OCI-LY1 (cell line): ENCODE measurements at regions not wholly inside any gene's neighbourhood (a gene's known extent, or its start where the extent isn't known, plus 50 kb on each side); places are given as distances from the start of the nearest gene placed in this dataset.

Source experiments
- H2AFZ ChIP-seq: fragments of 200-600 bp; sonication (generic), shearing (Covaris generic); 2 replicates; pipeline ENCODE4 v1.6.0; 2014; ENCODE audit warnings: antibody characterized with exemption, mild to moderate bottlenecking, low read length
- H3F3A ChIP-seq: fragments of 200-600 bp; sonication (generic), shearing (Covaris generic); 2 replicates; pipeline ENCODE4 v1.6.0; 2014; ENCODE audit warnings: mild to moderate bottlenecking, antibody characterized with exemption, low read length, moderate library complexity; ENCODE audit not compliant: insufficient read depth
- H3K27ac ChIP-seq: fragments of 200-600 bp; sonication (generic); 2 replicates; pipeline ENCODE4 v1.5.1; 2014; ENCODE audit warnings: low read length, mixed run types, mild to moderate bottlenecking, low read depth; ENCODE audit not compliant: poor library complexity, severe bottlenecking
- H3K27me3 ChIP-seq: fragments of 200-600 bp; sonication (generic); 2 replicates; pipeline ENCODE4 v1.6.0; 2014; ENCODE audit warnings: antibody characterized with exemption, mild to moderate bottlenecking, low read length, moderate library complexity; ENCODE audit not compliant: insufficient read depth
- H3K36me3 ChIP-seq: fragments of 200-600 bp; sonication (generic); 2 replicates; pipeline ENCODE4 v1.6.1; 2014; ENCODE audit warnings: mild to moderate bottlenecking, antibody characterized with exemption, low read length, moderate library complexity, mixed read lengths; ENCODE audit not compliant: insufficient read depth
- H3K4me1 ChIP-seq: fragments of 200-600 bp; sonication (generic); 2 replicates; pipeline ENCODE4 v1.5.1; 2014; ENCODE audit warnings: mild to moderate bottlenecking, low read length, moderate library complexity; ENCODE audit not compliant: insufficient read depth, severe bottlenecking
- H3K4me2 ChIP-seq: fragments of 200-600 bp; sonication (generic), shearing (Covaris generic); 2 replicates; pipeline ENCODE4 v1.6.1; 2014; ENCODE audit warnings: low read length
- H3K4me3 ChIP-seq: fragments of 200-600 bp; sonication (generic); 2 replicates; pipeline ENCODE4 v1.5.1; 2014; ENCODE audit warnings: low read length, low read depth, mild to moderate bottlenecking, mixed read lengths; ENCODE audit not compliant: poor library complexity, severe bottlenecking
- H3K79me2 ChIP-seq: fragments of 200-600 bp; shearing (Covaris generic); 2 replicates; pipeline ENCODE4 v1.6.1; 2016; ENCODE audit warnings: mixed run types, low read length, mixed read lengths; ENCODE audit not compliant: insufficient read depth
- H3K9ac ChIP-seq: fragments of 200-600 bp; sonication (generic), shearing (Covaris generic); 2 replicates; pipeline ENCODE4 v1.6.1; 2014; ENCODE audit warnings: mild to moderate bottlenecking, low read length, mixed read lengths
- H3K9me2 ChIP-seq: fragments of 200-600 bp; sonication (generic), shearing (Covaris generic); 2 replicates; pipeline ENCODE4 v1.6.1; 2014; ENCODE audit warnings: low read depth, mild to moderate bottlenecking, low read length, mixed read lengths
- H3K9me3 ChIP-seq: fragments of 200-600 bp; shearing (Covaris generic); 2 replicates; pipeline ENCODE4 v1.6.1; 2014; ENCODE audit warnings: low read length, mixed read lengths
- H4K20me1 ChIP-seq: fragments of 200-600 bp; sonication (generic), shearing (Covaris generic); 2 replicates; pipeline ENCODE4 v1.6.0; 2016; ENCODE audit warnings: mild to moderate bottlenecking, low read length; ENCODE audit not compliant: insufficient read depth
- CTCF ChIP-seq: fragments of 200-600 bp; sonication (generic), shearing (Covaris generic); IDR thresholded peaks from 2 replicates; pipeline ENCODE4 v1.5.1; 2017; ENCODE audit warnings: mild to moderate bottlenecking, antibody characterized with exemption, low read length, moderate library complexity, mixed read lengths
- EZH2 ChIP-seq: fragments of 200-600 bp; sonication (generic), shearing (Covaris generic); IDR thresholded peaks from 2 replicates; pipeline ENCODE4 v1.8.0; 2017; ENCODE audit warnings: borderline replicate concordance, mixed run types, mild to moderate bottlenecking, antibody characterized with exemption, low read length, moderate library complexity, mixed read lengths

DNA sequence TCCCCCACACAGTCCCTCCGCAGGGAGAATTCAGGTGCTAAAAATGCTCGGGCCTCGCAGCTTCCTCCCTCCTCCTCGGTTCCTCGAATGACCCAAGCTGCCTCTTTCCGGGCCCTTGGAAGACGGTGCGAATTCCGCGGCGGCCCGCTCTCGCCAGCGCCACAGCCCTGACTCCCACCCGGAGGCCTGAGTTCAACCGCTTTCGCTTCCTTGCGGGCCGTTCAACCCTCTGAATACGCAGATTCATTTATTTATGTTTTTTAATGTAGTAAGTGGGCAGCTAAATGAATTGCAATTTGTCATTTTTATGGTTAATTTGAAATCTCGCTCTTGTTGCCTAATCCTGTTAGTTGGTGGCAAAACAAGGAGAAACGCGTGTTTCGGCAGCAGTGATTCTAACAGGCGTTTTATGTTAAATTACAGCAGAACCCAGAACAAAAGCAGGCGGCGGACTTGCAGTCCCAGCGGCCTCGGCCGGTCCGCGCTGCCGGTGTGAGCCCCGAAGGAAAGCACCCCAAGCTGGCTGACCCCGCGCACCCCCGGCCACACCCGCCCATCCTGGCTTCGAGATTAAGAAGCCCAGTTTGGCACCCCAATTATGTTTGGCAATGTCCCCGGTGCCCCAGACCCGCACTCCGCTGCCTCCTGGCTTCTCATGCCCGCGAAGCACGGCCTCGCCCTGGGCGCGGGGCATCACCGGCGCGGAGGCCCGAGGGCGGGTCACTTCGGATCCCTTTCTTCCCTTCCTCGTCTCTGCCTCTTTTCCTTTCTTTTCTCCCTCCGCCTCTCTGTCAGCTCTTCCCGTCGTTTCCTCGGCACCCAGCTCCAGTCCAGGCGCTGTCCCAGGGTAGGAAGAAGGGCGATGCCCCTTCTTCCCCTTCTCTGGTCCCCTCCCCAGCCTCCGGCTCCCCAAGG lies 75.9 kb downstream of the INSIG1 start:
- H3K4me2 ChIP-seq = no peak overlapping the region
- TF ChIP-seq EZH2 (no peak), CTCF (no peak)
- no peaks in the 10 kb centered on the region for H3K79me2 ChIP-seq
- no peaks in the 10 kb centered on the region; the same call in 1 of the 2 replicates for H3K27me3 ChIP-seq
- no peaks in the 10 kb centered on the region for H3K9me2 ChIP-seq
- no peak overlapping the region for H3K4me3 ChIP-seq
- H2AFZ ChIP-seq = no peak overlapping the region
- no peaks in the 10 kb centered on the region for H3F3A ChIP-seq
- H4K20me1 ChIP-seq = no peaks in the 10 kb centered on the region
- H3K9ac ChIP-seq = no peak overlapping the region
- H3K4me1 ChIP-seq = no peaks in the 10 kb centered on the region
- no peaks in the 10 kb centered on the region for H3K36me3 ChIP-seq
- no peak overlapping the region for H3K27ac ChIP-seq
- no peaks in the 10 kb centered on the region for H3K9me3 ChIP-seq

- no peaks in the 10 kb centered on the region for H3K79me2 ChIP-seq
- TF ChIP-seq CTCF (no peak), EZH2 (no peak)
- H4K20me1 ChIP-seq = no peaks in the 10 kb centered on the region
- no peak overlapping the region for H2AFZ ChIP-seq
- H3K36me3 ChIP-seq = no peaks in the 10 kb centered on the region
- H3K27me3 ChIP-seq = no peaks in the 10 kb centered on the region; the same call in 1 of the 2 replicates
- H3K4me3 ChIP-seq = no peak overlapping the region
- H3F3A ChIP-seq = no peaks in the 10 kb centered on the region
- no peaks in the 10 kb centered on the region for H3K9me2 ChIP-seq
- no peak overlapping the region for H3K27ac ChIP-seq
- H3K9ac ChIP-seq = no peak overlapping the region
- no peak overlapping the region for H3K4me2 ChIP-seq
- no peaks in the 10 kb centered on the region for H3K9me3 ChIP-seq
- no peaks in the 10 kb centered on the region for H3K4me1 ChIP-seq
These were observed 76.9 kb downstream of the INSIG1 start for GRCh38 chr7:155374276-155375252.

DNA sequence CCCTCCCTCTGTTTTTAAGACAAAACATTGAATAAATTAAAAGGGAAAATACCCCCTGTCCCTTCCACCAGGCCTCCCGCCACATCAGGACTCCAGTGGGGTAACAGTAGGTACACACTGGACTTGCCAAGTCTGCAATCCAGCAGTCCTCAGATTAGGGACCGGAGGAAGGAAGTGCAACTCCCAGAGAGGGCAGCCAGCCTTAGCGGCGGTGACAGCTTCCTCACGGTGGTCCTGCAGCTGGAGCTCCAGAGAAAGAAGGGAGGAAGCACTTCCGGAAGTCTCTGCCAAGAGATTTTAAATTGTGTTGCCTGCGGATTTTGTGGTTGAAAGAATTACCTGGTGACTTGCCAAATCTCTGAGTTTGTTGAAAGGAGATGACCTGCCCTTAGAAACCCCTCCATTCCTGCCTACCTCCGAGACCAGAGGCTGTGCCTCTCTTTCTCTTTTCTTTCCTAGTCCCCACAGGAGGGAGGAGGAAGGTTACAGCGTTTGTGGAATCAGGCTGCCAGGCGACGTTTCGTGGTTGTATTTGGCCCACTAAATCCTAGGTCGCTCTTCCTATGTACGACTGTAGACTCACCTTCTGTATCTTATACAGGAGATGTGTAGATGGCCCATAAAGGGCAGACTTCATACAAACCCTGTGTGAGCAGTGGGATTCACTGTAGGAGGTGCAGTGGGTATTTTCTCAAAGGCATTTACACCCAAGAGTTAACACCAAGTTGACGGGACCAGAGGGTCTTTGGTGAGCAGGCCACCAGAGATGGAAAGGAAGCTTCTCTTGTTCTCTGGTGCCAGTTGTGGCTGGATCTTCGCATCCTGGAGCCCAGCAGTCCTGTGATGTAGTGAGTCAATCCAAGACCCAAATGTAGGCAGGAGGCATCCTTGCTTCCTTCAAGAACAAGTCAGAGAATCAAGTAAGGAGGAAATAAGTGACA lies 77.9 kb downstream of the INSIG1 start:
- no peaks in the 10 kb centered on the region for H4K20me1 ChIP-seq
- TF ChIP-seq CTCF = no peak
- no peak for TF ChIP-seq EZH2
- H2AFZ ChIP-seq = no peak overlapping the region
- H3K9ac ChIP-seq = no peak overlapping the region
- H3K27me3 ChIP-seq = no peaks in the 10 kb centered on the region; the same call in 1 of the 2 replicates
- H3K4me3 ChIP-seq = no peak overlapping the region
- H3K4me2 ChIP-seq = no peak overlapping the region
- H3K9me2 ChIP-seq = no peaks in the 10 kb centered on the region
- no peaks in the 10 kb centered on the region for H3K36me3 ChIP-seq
- H3F3A ChIP-seq = no peaks in the 10 kb centered on the region
- H3K27ac ChIP-seq = no peak overlapping the region
- no peaks in the 10 kb centered on the region for H3K79me2 ChIP-seq
- no peaks in the 10 kb centered on the region for H3K9me3 ChIP-seq
- no peaks in the 10 kb centered on the region for H3K4me1 ChIP-seq
